ENCODE measurements at regions not wholly inside any gene's neighbourhood (a gene's known extent, or its start where the extent isn't known, plus 50 kb on each side); places are given as distances from the start of the nearest gene placed in this dataset.

DNA sequence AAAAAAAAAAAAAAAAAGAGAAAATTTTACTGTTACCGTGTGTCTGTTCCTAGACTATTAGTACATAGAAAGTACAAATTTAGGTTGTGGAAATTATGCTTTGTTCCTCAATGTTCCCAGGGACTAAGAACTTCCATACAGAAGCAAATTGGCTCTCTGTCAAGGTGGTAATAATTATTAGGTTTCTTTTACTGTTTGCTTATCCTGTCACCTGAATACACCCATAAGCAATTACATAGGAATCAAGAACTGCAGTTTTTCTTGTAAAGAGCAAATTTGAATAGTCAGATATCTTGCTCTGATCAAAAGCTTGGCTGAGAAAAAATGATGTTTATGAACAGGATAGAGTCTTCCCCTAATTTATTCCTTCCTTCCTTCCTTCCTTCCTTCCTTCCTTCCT, 191.2 kb downstream of the AEBP2 start:
- TF ChIP-seq POLR2A (IDR thresholded peaks at IDR 0.05; ENCODE audit: low read depth, low read length) (no peak), POLR2AphosphoS5 (IDR thresholded peaks at IDR 0.05; ENCODE audit: low read depth, low read length) (no peak)

Measured in GM12892 (cell line).